Colonic mucosa (tissue), 4 donors: ENCODE measurements at regions not wholly inside any gene's neighbourhood (a gene's known extent, or its start where the extent isn't known, plus 50 kb on each side); places are given as distances from the start of the nearest gene placed in this dataset.

Source experiments
- DNase-seq: peaks from one replicate; pipeline ENCODE4 v3.0.0-alpha.2; 2020
- H3K27ac ChIP-seq: fragments of 200-600 bp; one replicate; pipeline ENCODE4 v1.8.0; 2021
- H3K27me3 ChIP-seq: fragments of 200-600 bp; one replicate; pipeline ENCODE4 v1.8.0; 2021
- H3K36me3 ChIP-seq: fragments of 200-600 bp; one replicate; pipeline ENCODE4 v1.8.0; 2021
- H3K4me1 ChIP-seq: fragments of 200-600 bp; one replicate; pipeline ENCODE4 v1.8.0; 2021; ENCODE audit warnings: mild to moderate bottlenecking
- H3K4me3 ChIP-seq: fragments of 200-600 bp; one replicate; pipeline ENCODE4 v1.8.0; 2021
- H3K9ac ChIP-seq, 2 donors: one replicate each; pipeline ENCODE4 v1.7.0; 2013; ENCODE audit warnings: control low read depth in 2 of 2, low read depth in 2 of 2, low read length in 2 of 2
- H3K9me3 ChIP-seq: fragments of 200-600 bp; one replicate; pipeline ENCODE4 v1.8.0; 2021
- CTCF ChIP-seq: fragments of 200-600 bp; IDR thresholded peaks from one replicate; pipeline ENCODE4 v1.8.0; 2022; ENCODE audit warnings: antibody characterized with exemption, mild to moderate bottlenecking
- intact Hi-C: fragments of 100-400 bp; cut with DNase I; formaldehyde crosslinking; loops from one replicate; pipeline ENCODE4 v1.14.1; 2022
- donor health status: healthy.
- donor health status: DM: no; HTN: no; CAD: no.
- donor health status: DM: no; HTN: no; CAD: no.

- Histone ChIP-seq H3K27me3 (no peaks in the 10 kb centered on the region), H3K4me1 (no peaks in the 10 kb centered on the region), H3K36me3 (no peaks in the 10 kb centered on the region), H3K27ac (no peak overlapping the region), H3K4me3 (no peak overlapping the region), H3K9ac (no peak overlapping the region), H3K9me3 (no peaks in the 10 kb centered on the region)
- no peak for DNase-seq
- no peak for TF ChIP-seq CTCF
- intact Hi-C loops = no loop called here
Measured at GRCh38 chr5:152329761-152330283, 75.3 kb downstream of the NMUR2 start.

- no peak overlapping the region for H3K4me3 ChIP-seq
- no peaks in the 10 kb centered on the region for H3K27me3 ChIP-seq
- no peak overlapping the region for H3K9ac ChIP-seq
- no peaks in the 10 kb centered on the region for H3K4me1 ChIP-seq
- no peaks in the 10 kb centered on the region for H3K9me3 ChIP-seq
- intact Hi-C loops = no loop called here
- DNase-seq = no peak
- H3K36me3 ChIP-seq = no peaks in the 10 kb centered on the region
- no peak for TF ChIP-seq CTCF
- H3K27ac ChIP-seq = no peak overlapping the region
Measured at GRCh38 chr5:152329207-152329606, 75.9 kb downstream of the NMUR2 start.

GRCh38 chr5:152315942-152316341 lies 89.1 kb downstream of the NMUR2 start:
- no peak for TF ChIP-seq CTCF
- Histone ChIP-seq H3K36me3 (no peaks in the 10 kb centered on the region), H3K9ac (no peak overlapping the region), H3K27me3 (no peaks in the 10 kb centered on the region), H3K4me1 (no peaks in the 10 kb centered on the region), H3K4me3 (no peak overlapping the region), H3K27ac (no peak overlapping the region), H3K9me3 (no peaks in the 10 kb centered on the region)
- intact Hi-C loops = no loop called here
- no peak for DNase-seq

- intact Hi-C loops = no loop called here
- H3K4me1 ChIP-seq = no peaks in the 10 kb centered on the region
- DNase-seq = no peak
- no peaks in the 10 kb centered on the region for H3K27me3 ChIP-seq
- H3K36me3 ChIP-seq = no peaks in the 10 kb centered on the region
- no peak overlapping the region for H3K27ac ChIP-seq
- no peak overlapping the region for H3K9ac ChIP-seq
- H3K9me3 ChIP-seq = no peaks in the 10 kb centered on the region
- no peak for TF ChIP-seq CTCF
- no peak overlapping the region for H3K4me3 ChIP-seq
Measured at GRCh38 chr5:152314196-152314829, 90.8 kb downstream of the NMUR2 start.

GRCh38 chr5:152309926-152310450 lies 95.1 kb downstream of the NMUR2 start:
- Histone ChIP-seq H3K27ac (no peak overlapping the region), H3K9ac (no peak overlapping the region), H3K27me3 (no peaks in the 10 kb centered on the region), H3K4me1 (no peaks in the 10 kb centered on the region), H3K4me3 (no peak overlapping the region), H3K9me3 (no peaks in the 10 kb centered on the region), H3K36me3 (no peaks in the 10 kb centered on the region)
- TF ChIP-seq CTCF = no peak
- no peak for DNase-seq
- intact Hi-C loops = no loop called here
